Gastrocnemius medialis (tissue), 4 donors: ENCODE measurements at regions not wholly inside any gene's neighbourhood (a gene's known extent, or its start where the extent isn't known, plus 50 kb on each side); places are given as distances from the start of the nearest gene placed in this dataset.

ENCODE experiments used
- POLR2A ChIP-seq, 2 donors: fragments of 450-650 bp; IDR thresholded peaks; one replicate each; pipeline ENCODE4 v1.6.1; 2017; ENCODE audit warnings: antibody characterized with exemption in 2 of 2, mild to moderate bottlenecking in 2 of 2, moderate library complexity in 2 of 2
- TF ChIP-seq, protein P1 (sequence below), 5 experiments: fragments of 450-650 bp in 3 of 5; fragments of 200-600 bp in 2 of 5; sonication (generic) in 2 of 5; IDR thresholded peaks in 4 of 5; conservative IDR thresholded peaks in 1 of 5; 1 replicate in 4 of 5; 2 replicates in 1 of 5; pipeline ENCODE4 v1.5.1; 2016 to 2019; ENCODE audit warnings: antibody characterized with exemption in 5 of 5, mild to moderate bottlenecking in 3 of 5, moderate library complexity in 3 of 5

- TF ChIP-seq, protein P1, sequence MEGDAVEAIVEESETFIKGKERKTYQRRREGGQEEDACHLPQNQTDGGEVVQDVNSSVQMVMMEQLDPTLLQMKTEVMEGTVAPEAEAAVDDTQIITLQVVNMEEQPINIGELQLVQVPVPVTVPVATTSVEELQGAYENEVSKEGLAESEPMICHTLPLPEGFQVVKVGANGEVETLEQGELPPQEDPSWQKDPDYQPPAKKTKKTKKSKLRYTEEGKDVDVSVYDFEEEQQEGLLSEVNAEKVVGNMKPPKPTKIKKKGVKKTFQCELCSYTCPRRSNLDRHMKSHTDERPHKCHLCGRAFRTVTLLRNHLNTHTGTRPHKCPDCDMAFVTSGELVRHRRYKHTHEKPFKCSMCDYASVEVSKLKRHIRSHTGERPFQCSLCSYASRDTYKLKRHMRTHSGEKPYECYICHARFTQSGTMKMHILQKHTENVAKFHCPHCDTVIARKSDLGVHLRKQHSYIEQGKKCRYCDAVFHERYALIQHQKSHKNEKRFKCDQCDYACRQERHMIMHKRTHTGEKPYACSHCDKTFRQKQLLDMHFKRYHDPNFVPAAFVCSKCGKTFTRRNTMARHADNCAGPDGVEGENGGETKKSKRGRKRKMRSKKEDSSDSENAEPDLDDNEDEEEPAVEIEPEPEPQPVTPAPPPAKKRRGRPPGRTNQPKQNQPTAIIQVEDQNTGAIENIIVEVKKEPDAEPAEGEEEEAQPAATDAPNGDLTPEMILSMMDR (IDR thresholded peaks at IDR 0.05 in 4 of 5, conservative IDR thresholded peaks at IDR 0.05 in 1 of 5): no peak
- TF ChIP-seq POLR2A (IDR thresholded peaks at IDR 0.05): no peak
Measured at GRCh38 chr2:216559625-216560156, 61.0 kb downstream of the RPL37A start.
